ENCODE measurements at regions not wholly inside any gene's neighbourhood (a gene's known extent, or its start where the extent isn't known, plus 50 kb on each side); places are given as distances from the start of the nearest gene placed in this dataset.

- H3K4me1 Mint-ChIP-seq (ENCODE audit: low read depth): no peaks in the 10 kb centered on the region
- DNase-seq: no peak
- H3K9me3 Mint-ChIP-seq: no peaks in the 10 kb centered on the region
- H3K4me3 Mint-ChIP-seq: no peak overlapping the region
- no peaks in the 10 kb centered on the region for H3K27me3 Mint-ChIP-seq
- no peak overlapping the region for H3K27ac Mint-ChIP-seq
- H3K36me3 Mint-ChIP-seq (ENCODE audit: low read depth): no peaks in the 10 kb centered on the region
Observed at GRCh38 chr6:23088761-23089160, 519.4 kb downstream of the HDGFL1 start.

DNA sequence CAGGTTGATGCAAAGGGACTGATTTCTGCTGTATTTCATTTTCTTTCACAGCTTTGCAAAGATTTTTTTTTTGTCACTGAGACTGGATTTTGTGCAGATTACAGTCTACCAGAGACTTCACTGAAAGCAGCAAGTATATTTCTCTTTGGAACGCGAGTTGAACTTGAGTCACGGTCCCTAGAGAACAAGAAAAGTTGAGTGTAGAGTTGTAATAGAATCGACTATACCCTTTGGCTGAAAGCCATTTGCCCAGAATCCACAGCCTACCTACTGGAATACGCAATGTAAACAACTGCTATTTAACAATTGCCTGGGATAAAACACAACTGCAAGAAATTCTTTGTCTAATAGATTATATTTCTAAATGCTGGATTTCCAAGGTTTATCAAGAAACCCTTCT is 520.6 kb downstream of the HDGFL1 start:
- Mint-ChIP-seq H3K4me3 (no peak overlapping the region), H3K9me3 (peaks cover 2% of the 10 kb centered on the region), H3K4me1 (ENCODE audit: low read depth) (no peaks in the 10 kb centered on the region), H3K36me3 (ENCODE audit: low read depth) (no peaks in the 10 kb centered on the region), H3K27me3 (no peaks in the 10 kb centered on the region), H3K27ac (no peak overlapping the region)
- DNase-seq: no peak

GRCh38 chr6:23091795-23092194 is 522.4 kb downstream of the HDGFL1 start:
- no peak for DNase-seq
- H3K4me1 Mint-ChIP-seq (ENCODE audit: low read depth): no peaks in the 10 kb centered on the region
- no peak overlapping the region for H3K4me3 Mint-ChIP-seq
- H3K27ac Mint-ChIP-seq: no peak overlapping the region
- peaks cover 6% of the 10 kb centered on the region for H3K9me3 Mint-ChIP-seq
- no peaks in the 10 kb centered on the region for H3K27me3 Mint-ChIP-seq
- no peaks in the 10 kb centered on the region for H3K36me3 Mint-ChIP-seq (ENCODE audit: low read depth)

DNA sequence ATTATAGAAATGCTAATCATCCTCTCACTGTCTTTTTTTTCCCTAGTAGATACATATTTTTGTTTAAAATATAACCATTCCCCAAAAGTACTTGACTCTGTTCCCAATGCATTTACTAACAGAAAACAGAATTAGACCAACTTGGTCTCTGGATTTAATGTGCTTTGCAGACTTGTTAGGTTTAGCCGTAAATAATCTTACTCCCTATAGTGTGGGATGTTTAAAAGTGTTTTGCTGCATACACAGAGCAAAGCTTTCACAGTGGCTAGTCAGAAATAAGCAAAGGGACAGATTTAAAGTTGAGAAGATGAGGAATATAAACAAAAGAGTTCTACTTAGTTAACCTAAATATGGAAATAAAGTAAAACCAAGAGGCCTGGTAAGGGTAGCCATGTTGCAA is 527.5 kb downstream of the HDGFL1 start:
- no peak for DNase-seq
- H3K4me3 Mint-ChIP-seq: no peak overlapping the region
- no peaks in the 10 kb centered on the region for H3K27me3 Mint-ChIP-seq
- H3K9me3 Mint-ChIP-seq: peaks cover 10% of the 10 kb centered on the region
- no peak overlapping the region for H3K27ac Mint-ChIP-seq
- H3K36me3 Mint-ChIP-seq (ENCODE audit: low read depth): no peaks in the 10 kb centered on the region
- H3K4me1 Mint-ChIP-seq (ENCODE audit: low read depth): no peaks in the 10 kb centered on the region

DNA sequence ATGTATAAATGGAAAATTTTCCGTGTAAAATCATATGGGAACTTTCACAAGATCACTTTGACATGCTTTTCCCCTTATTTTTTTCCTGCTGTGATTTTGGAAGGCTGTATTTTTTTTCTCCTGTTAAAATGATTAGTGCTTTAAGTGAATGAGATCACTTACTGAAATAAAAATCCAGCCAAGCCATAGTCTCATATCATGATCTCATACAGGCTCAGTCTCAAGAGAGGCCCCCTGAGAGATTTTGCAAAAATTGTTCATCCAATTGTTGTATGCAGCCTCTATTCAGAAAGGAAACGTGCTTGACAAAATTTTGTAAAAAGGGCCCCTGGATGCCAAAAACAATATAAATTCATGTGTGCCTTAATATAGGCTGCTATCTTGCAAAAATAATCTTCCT is 528.2 kb downstream of the HDGFL1 start:
- no peak for DNase-seq
- Mint-ChIP-seq H3K27me3 (no peaks in the 10 kb centered on the region), H3K4me3 (no peak overlapping the region), H3K27ac (no peak overlapping the region), H3K36me3 (ENCODE audit: low read depth) (no peaks in the 10 kb centered on the region), H3K4me1 (ENCODE audit: low read depth) (no peaks in the 10 kb centered on the region), H3K9me3 (peaks cover 12% of the 10 kb centered on the region)

DNA sequence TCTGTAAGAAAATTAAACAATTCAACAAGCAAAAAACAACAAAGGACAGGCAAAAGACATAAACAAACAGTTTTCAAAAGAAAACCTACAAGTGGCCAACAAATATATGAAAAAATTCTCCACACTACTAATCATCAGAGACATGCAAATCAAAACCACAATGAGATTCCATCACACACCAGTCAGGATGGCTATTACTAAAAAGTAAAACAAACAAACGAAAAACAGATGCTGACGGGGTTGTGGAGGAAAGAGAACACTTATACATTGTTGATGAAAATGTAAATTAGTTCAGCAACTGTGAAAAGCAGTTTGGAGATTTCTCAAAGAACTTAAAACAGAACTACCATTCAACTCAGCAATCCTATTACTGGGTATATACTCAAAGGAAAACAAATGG is 537.6 kb downstream of the HDGFL1 start:
- DNase-seq: no peak
- no peaks in the 10 kb centered on the region for H3K4me1 Mint-ChIP-seq (ENCODE audit: low read depth)
- no peaks in the 10 kb centered on the region for H3K27me3 Mint-ChIP-seq
- no peaks in the 10 kb centered on the region for H3K36me3 Mint-ChIP-seq (ENCODE audit: low read depth)
- no peak overlapping the region for H3K27ac Mint-ChIP-seq
- peaks cover 17% of the 10 kb centered on the region for H3K9me3 Mint-ChIP-seq
- no peak overlapping the region for H3K4me3 Mint-ChIP-seq

GRCh38 chr6:23111984-23112383 is 542.6 kb downstream of the HDGFL1 start:
- Mint-ChIP-seq H3K9me3 (peaks cover 21% of the 10 kb centered on the region), H3K27ac (no peak overlapping the region), H3K36me3 (ENCODE audit: low read depth) (no peaks in the 10 kb centered on the region), H3K4me3 (no peak overlapping the region), H3K4me1 (ENCODE audit: low read depth) (no peaks in the 10 kb centered on the region), H3K27me3 (no peaks in the 10 kb centered on the region)
- DNase-seq: no peak

GRCh38 chr6:23114812-23115504 is 545.6 kb downstream of the HDGFL1 start:
- no peak overlapping the region for H3K4me3 Mint-ChIP-seq
- peaks cover 19% of the 10 kb centered on the region for H3K9me3 Mint-ChIP-seq
- DNase-seq: no peak
- no peaks in the 10 kb centered on the region for H3K4me1 Mint-ChIP-seq (ENCODE audit: low read depth)
- H3K27ac Mint-ChIP-seq: no peak overlapping the region
- no peaks in the 10 kb centered on the region for H3K27me3 Mint-ChIP-seq
- no peaks in the 10 kb centered on the region for H3K36me3 Mint-ChIP-seq (ENCODE audit: low read depth)

DNA sequence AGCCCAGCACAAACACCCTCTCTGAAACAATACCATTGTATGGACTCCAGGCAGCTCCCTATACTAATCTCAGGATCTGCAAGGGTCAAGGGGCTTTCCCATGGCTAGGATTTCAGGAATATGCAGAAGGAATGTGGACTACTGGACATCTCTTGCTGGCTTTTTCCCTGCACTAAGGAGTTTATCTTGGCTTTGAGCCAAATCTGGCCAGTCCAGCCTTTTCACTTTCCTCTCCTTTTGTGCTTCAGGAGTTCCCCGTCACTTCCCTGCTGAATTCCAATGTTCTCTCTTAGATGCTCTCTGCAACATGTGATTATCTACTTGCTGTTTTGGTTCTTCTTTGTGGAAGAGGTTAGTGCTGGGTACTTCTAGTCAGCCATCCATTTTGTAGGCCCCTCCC is 568.2 kb downstream of the HDGFL1 start:
- Mint-ChIP-seq H3K27me3 (no peaks in the 10 kb centered on the region), H3K9me3 (peaks cover 22% of the 10 kb centered on the region), H3K4me3 (no peak overlapping the region), H3K36me3 (ENCODE audit: low read depth) (no peaks in the 10 kb centered on the region), H3K27ac (no peak overlapping the region), H3K4me1 (ENCODE audit: low read depth) (no peaks in the 10 kb centered on the region)
- no peak for DNase-seq

DNA sequence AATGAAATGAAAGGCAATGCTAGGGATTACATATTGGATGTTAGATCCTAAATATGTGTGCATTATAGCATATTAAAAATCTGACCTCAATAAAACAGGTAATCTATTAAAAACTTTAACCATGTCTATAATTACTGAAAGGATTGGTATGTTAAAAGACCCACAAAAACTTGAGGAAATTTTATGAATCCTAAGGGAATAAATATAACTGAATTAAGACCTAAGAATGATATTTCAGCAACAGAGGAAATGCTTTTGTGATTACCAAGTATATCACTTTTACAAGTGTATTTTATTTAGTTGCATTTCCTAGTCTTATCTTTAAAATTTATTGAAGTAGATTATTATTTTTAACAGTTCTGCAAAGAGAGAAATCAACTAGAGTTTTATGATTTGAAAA is 571.5 kb downstream of the HDGFL1 start:
- H3K9me3 Mint-ChIP-seq: peaks cover 14% of the 10 kb centered on the region
- H3K4me3 Mint-ChIP-seq: no peak overlapping the region
- H3K36me3 Mint-ChIP-seq (ENCODE audit: low read depth): no peaks in the 10 kb centered on the region
- no peak for DNase-seq
- no peak overlapping the region for H3K27ac Mint-ChIP-seq
- no peaks in the 10 kb centered on the region for H3K4me1 Mint-ChIP-seq (ENCODE audit: low read depth)
- H3K27me3 Mint-ChIP-seq: no peaks in the 10 kb centered on the region

DNA sequence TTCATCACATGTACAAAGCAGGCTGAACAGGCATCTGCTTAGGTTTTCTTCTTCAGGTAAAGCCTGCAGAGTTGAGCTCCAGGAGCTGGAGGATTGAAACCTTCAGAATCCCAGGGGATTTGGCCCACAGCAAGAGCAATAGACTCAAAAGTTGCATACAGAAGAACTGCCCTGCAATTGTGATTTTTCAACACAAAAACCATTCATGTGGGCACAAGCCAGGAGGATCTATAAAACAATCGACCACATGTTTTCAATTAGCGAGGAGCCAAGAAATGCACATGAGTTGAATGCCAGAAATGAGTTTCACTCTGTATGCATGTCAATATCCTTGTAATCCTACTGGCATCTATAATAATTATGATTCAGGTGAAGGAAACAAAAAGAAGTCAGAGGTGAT is 576.4 kb downstream of the HDGFL1 start:
- H3K36me3 Mint-ChIP-seq (ENCODE audit: low read depth): no peaks in the 10 kb centered on the region
- no peaks in the 10 kb centered on the region for H3K4me1 Mint-ChIP-seq (ENCODE audit: low read depth)
- no peaks in the 10 kb centered on the region for H3K27me3 Mint-ChIP-seq
- no peak overlapping the region for H3K27ac Mint-ChIP-seq
- H3K4me3 Mint-ChIP-seq: no peak overlapping the region
- no peak for DNase-seq
- H3K9me3 Mint-ChIP-seq: no peaks in the 10 kb centered on the region

DNA sequence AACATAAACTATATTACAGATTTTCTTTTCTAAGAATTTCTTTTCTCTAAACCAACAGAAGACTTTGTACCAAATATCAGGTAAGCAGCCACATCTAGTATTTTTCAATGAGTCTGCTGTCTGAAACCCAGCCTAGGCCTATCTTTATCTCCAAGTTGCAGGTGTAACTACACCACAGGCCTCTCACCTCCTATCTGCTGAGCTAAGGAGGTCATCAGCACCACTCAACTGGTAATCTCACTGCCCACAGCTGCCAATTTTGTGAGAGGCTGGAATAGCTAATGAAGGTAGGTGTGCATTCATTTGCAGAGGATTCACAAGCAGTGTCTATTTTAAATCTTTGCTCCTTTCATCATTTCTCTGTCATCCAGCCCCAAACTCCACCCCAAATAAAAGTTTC is 584.8 kb downstream of the HDGFL1 start:
- no peak overlapping the region for H3K4me3 Mint-ChIP-seq
- no peaks in the 10 kb centered on the region for H3K36me3 Mint-ChIP-seq (ENCODE audit: low read depth)
- H3K27me3 Mint-ChIP-seq: no peaks in the 10 kb centered on the region
- no peak for DNase-seq
- H3K9me3 Mint-ChIP-seq: peaks cover 4% of the 10 kb centered on the region
- H3K4me1 Mint-ChIP-seq (ENCODE audit: low read depth): no peaks in the 10 kb centered on the region
- H3K27ac Mint-ChIP-seq: no peak overlapping the region

- no peak for DNase-seq
- H3K36me3 Mint-ChIP-seq (ENCODE audit: low read depth): no peaks in the 10 kb centered on the region
Observed at GRCh38 chr6:23170049-23170448, 600.7 kb downstream of the HDGFL1 start.

DNA sequence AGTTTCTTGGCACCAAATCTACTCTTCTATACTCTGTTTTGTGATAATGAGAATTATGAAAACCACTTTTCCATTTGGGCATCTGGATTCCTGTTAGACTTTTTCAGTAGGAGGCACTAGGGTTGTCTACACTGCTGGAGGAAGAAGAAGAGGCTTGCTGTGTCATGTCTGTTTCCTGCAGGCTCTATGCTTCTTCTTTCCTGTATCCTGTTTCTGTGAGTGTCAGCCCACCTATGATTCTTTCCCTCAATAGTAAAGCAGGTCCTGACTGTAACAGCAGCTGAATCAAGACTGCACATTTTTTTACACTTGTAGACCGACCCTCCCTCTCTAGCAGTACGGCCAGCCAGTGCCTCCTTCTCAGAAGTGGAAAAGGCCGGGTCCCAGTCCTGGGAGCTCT is 603.9 kb downstream of the HDGFL1 start:
- Mint-ChIP-seq H3K36me3 (ENCODE audit: low read depth) (no peaks in the 10 kb centered on the region), H3K4me3 (no peak overlapping the region), H3K27me3 (no peaks in the 10 kb centered on the region), H3K27ac (no peak overlapping the region), H3K9me3 (peaks cover 5% of the 10 kb centered on the region), H3K4me1 (ENCODE audit: low read depth) (peaks cover 7% of the 10 kb centered on the region)
- no peak for DNase-seq

More at GRCh38 chr6:23170049-23170448, 600.7 kb downstream of the HDGFL1 start:
- H3K27ac Mint-ChIP-seq: no peak overlapping the region
- H3K27me3 Mint-ChIP-seq: no peaks in the 10 kb centered on the region
- peaks cover 9% of the 10 kb centered on the region for H3K9me3 Mint-ChIP-seq
- no peak overlapping the region for H3K4me3 Mint-ChIP-seq
- peaks cover 3% of the 10 kb centered on the region for H3K4me1 Mint-ChIP-seq (ENCODE audit: low read depth)

GRCh38 chr6:23174781-23175361 is 605.5 kb downstream of the HDGFL1 start:
- H3K9me3 Mint-ChIP-seq: peaks cover 5% of the 10 kb centered on the region
- no peaks in the 10 kb centered on the region for H3K36me3 Mint-ChIP-seq (ENCODE audit: low read depth)
- peak overlapping the region; percentile 66 for H3K27ac Mint-ChIP-seq

More at GRCh38 chr6:23174781-23175361, 605.5 kb downstream of the HDGFL1 start:
- Mint-ChIP-seq H3K4me3 (no peak overlapping the region), H3K27me3 (no peaks in the 10 kb centered on the region), H3K4me1 (ENCODE audit: low read depth) (peaks cover 7% of the 10 kb centered on the region)
- DNase-seq: no peak
